Gastroesophageal sphincter (tissue), 4 donors: ENCODE measurements at regions not wholly inside any gene's neighbourhood (a gene's known extent, or its start where the extent isn't known, plus 50 kb on each side); places are given as distances from the start of the nearest gene placed in this dataset.

Source experiments
- ATAC-seq: fragments of 150-250 bp; one replicate; pipeline ENCODE4 v1.9.1; 2016; ENCODE audit warnings: mild to moderate bottlenecking, moderate library complexity
- H3K27ac ChIP-seq, 4 donors: fragments of 200-600 bp; sonication (generic) in 3 of 4; 1 replicate in 3 of 4; 2 replicates in 1 of 4; pipeline ENCODE4 v1.5.1; 2016 to 2019
- H3K27me3 ChIP-seq: fragments of 200-600 bp; sonication (generic); one replicate; pipeline ENCODE4 v1.5.1; 2019
- H3K36me3 ChIP-seq, 2 donors: fragments of 200-600 bp; sonication (generic); one replicate each; pipeline ENCODE4 v1.5.1; 2019; ENCODE audit warnings: control low read depth in 1 of 2
- H3K4me1 ChIP-seq, 3 donors: fragments of 200-600 bp; sonication (generic); 1 replicate in 2 of 3; 2 replicates in 1 of 3; pipeline ENCODE4 v1.5.1; 2016 to 2019; ENCODE audit warnings: control low read depth in 2 of 3
- H3K4me3 ChIP-seq, 2 donors: fragments of 200-600 bp; sonication (generic); one replicate each; pipeline ENCODE4 v1.5.1; 2019; ENCODE audit warnings: mild to moderate bottlenecking in 1 of 2, moderate library complexity in 1 of 2
- H3K9me3 ChIP-seq, 3 donors: fragments of 200-600 bp; sonication (generic); one replicate each; pipeline ENCODE4 v1.5.1; 2017 to 2019; ENCODE audit warnings: control low read depth in 2 of 3
- EP300 ChIP-seq: sonication (generic); formaldehyde crosslinking; IDR thresholded peaks from one replicate; pipeline ENCODE4 v1.6.1; 2017; ENCODE audit warnings: antibody characterized with exemption, mild to moderate bottlenecking
- POLR2A ChIP-seq, 2 donors: fragments of 450-650 bp; IDR thresholded peaks; one replicate each; pipeline ENCODE4 v1.6.1; 2017; ENCODE audit warnings: antibody characterized with exemption in 2 of 2, mild to moderate bottlenecking in 2 of 2, moderate library complexity in 1 of 2
- POLR2AphosphoS5 ChIP-seq: sonication (generic); formaldehyde crosslinking; IDR thresholded peaks from one replicate; pipeline ENCODE4 v1.6.1; 2017; ENCODE audit warnings: antibody characterized with exemption
- WGBS, 2 donors: methylation state at CpG; one replicate each; pipeline ENCODE4 v1.1.5; 2018; ENCODE audit warnings: low coverage in 1 of 2; 5-methylcytosine and 5-hydroxymethylcytosine counted together
- TF ChIP-seq, protein P1 (sequence below), 4 experiments: fragments of 200-600 bp in 2 of 4; fragments of 450-650 bp in 2 of 4; sonication (generic) in 1 of 4; IDR thresholded peaks; one replicate each; pipeline ENCODE4 v1.5.1; 2017 to 2019; ENCODE audit warnings: antibody characterized with exemption in 4 of 4, mild to moderate bottlenecking in 2 of 4, moderate library complexity in 2 of 4

DNA sequence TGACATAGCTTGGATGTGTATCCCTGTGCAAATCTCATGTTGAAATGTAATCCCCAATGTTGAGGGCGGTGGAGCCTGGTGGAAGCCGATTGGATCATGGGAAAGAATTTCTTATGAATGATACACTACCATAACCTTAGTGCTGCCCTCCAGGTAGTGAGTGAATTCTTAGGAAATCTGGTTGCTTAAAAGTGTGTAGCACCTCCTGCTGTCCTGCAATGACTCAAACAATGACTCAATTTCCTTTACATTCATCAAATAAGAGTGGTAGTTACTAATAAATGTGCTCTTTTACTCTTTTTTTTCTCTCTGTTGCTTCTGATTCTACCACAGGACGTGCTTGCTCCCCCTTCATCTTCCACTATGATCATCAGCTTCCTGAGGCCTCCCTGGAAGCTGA lies 1696.0 kb upstream of the CDH9 start:
- ATAC-seq = no peak
- Histone ChIP-seq H3K4me3 (no peak overlapping the region), H3K36me3 (no peaks in the 10 kb centered on the region), H3K4me1 (no peaks in the 10 kb centered on the region), H3K27me3 (no peaks in the 10 kb centered on the region), H3K27ac (no peak overlapping the region), H3K9me3 (no peaks in the 10 kb centered on the region)
- TF ChIP-seq POLR2A (IDR thresholded peaks at IDR 0.05) (no peak), POLR2AphosphoS5 (no peak), EP300 (no peak)
- TF ChIP-seq, protein P1, sequence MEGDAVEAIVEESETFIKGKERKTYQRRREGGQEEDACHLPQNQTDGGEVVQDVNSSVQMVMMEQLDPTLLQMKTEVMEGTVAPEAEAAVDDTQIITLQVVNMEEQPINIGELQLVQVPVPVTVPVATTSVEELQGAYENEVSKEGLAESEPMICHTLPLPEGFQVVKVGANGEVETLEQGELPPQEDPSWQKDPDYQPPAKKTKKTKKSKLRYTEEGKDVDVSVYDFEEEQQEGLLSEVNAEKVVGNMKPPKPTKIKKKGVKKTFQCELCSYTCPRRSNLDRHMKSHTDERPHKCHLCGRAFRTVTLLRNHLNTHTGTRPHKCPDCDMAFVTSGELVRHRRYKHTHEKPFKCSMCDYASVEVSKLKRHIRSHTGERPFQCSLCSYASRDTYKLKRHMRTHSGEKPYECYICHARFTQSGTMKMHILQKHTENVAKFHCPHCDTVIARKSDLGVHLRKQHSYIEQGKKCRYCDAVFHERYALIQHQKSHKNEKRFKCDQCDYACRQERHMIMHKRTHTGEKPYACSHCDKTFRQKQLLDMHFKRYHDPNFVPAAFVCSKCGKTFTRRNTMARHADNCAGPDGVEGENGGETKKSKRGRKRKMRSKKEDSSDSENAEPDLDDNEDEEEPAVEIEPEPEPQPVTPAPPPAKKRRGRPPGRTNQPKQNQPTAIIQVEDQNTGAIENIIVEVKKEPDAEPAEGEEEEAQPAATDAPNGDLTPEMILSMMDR (IDR thresholded peaks at IDR 0.05) = no peak
- WGBS, 2 donors = 71 to 74% methylated on average over 3 of the region's 3 CpGs

GRCh38 chr5:28729067-28729466 lies 1690.7 kb upstream of the CDH9 start:
- Histone ChIP-seq H3K9me3 (no peaks in the 10 kb centered on the region), H3K27ac (no peak overlapping the region), H3K4me3 (no peak overlapping the region), H3K27me3 (no peaks in the 10 kb centered on the region), H3K4me1 (no peaks in the 10 kb centered on the region), H3K36me3 (no peaks in the 10 kb centered on the region)
- ATAC-seq = no peak
- WGBS, 2 donors = 92 to 100% methylated on average over 1 of the region's 1 CpG
- TF ChIP-seq POLR2A (IDR thresholded peaks at IDR 0.05) (no peak), POLR2AphosphoS5 (no peak)

- WGBS, 2 donors = 95% methylated on average over 2 of the region's 2 CpGs
- Histone ChIP-seq H3K4me1 (no peaks in the 10 kb centered on the region), H3K4me3 (no peak overlapping the region), H3K9me3 (no peaks in the 10 kb centered on the region), H3K36me3 (no peaks in the 10 kb centered on the region), H3K27me3 (no peaks in the 10 kb centered on the region), H3K27ac (no peak overlapping the region)
- ATAC-seq = no peak
- no peak for TF ChIP-seq EP300
- TF ChIP-seq POLR2A (IDR thresholded peaks at IDR 0.05) = no peak
- TF ChIP-seq POLR2AphosphoS5 = no peak
- TF ChIP-seq, protein P1 (IDR thresholded peaks at IDR 0.05) = no peak
Observed at GRCh38 chr5:28726815-28727214, 1688.4 kb upstream of the CDH9 start.

- no peak for ATAC-seq
- Histone ChIP-seq H3K27me3 (no peaks in the 10 kb centered on the region), H3K4me3 (no peak overlapping the region), H3K27ac (no peak overlapping the region), H3K9me3 (no peaks in the 10 kb centered on the region), H3K4me1 (no peaks in the 10 kb centered on the region), H3K36me3 (no peaks in the 10 kb centered on the region)
- TF ChIP-seq EP300 (no peak), POLR2AphosphoS5 (no peak), POLR2A (IDR thresholded peaks at IDR 0.05) (no peak)
- WGBS, 2 donors = 68 to 95% methylated on average over 2 to 3 of the region's 3 CpGs
Observed at GRCh38 chr5:28725001-28725400, 1686.6 kb upstream of the CDH9 start.

DNA sequence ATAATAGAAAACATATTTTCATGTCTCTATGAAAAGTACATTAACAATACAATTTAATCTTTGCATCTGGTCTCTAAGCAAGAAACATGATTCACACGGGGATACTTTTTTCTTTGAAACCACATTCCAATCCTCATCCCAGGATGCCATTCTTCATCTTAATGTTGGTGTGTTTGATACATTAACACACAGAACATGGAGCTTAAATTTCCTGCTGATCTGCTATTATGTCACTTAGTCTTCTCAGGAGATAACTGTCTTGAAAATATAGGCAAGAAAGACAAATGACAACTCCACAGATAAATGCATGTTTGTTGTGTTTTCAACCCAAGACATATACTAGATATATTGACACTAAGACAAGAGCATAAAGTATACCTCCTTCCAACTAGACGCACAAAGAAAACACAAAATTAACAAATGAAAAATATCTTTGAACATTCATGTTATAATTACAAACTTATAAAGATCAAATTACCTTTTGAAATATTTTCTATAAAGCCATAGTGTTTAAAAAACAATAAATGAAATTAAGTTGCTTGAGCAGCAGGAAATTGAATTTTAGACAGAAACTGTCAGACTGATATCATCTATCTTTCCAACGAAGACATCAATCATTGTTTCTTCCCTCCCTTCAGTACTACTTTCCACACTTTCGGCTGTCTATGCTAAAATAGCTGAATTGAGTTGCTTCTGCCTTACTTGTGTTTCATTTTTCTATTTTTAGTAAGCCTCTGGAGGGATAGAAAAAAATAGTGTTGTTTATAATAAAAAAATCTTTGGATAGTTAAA lies 1676.7 kb upstream of the CDH9 start:
- Histone ChIP-seq H3K4me3 (no peak overlapping the region), H3K27ac (no peak overlapping the region), H3K9me3 (no peaks in the 10 kb centered on the region), H3K27me3 (no peaks in the 10 kb centered on the region), H3K4me1 (no peaks in the 10 kb centered on the region), H3K36me3 (no peaks in the 10 kb centered on the region)
- no peak for ATAC-seq
- TF ChIP-seq, protein P1 (IDR thresholded peaks at IDR 0.05) = no peak
- no peak for TF ChIP-seq POLR2AphosphoS5
- TF ChIP-seq EP300 = no peak
- no peak for TF ChIP-seq POLR2A (IDR thresholded peaks at IDR 0.05)
- WGBS, 2 donors = 35 to 57% methylated on average over 4 of the region's 4 CpGs

DNA sequence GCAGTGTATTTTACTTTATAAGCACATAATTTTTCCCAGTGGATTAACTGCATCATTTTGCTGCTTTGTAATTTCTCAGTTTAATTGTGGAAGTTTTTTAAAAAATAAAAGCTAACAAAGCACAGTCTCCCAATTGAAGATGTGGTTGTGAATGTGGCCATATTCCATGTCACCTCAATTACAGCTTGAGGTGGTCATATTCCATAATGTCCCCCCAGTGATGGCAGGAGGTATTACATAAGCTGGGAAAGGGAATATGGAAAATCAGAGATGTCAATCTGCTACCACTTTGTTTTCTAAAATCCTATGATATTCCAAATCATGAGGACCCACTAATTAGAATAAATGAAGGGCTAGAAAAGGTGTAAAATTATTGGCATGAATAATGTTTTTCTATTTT lies 1672.0 kb upstream of the CDH9 start:
- ATAC-seq = no peak
- H3K27ac ChIP-seq = no peak overlapping the region
- no peaks in the 10 kb centered on the region for H3K4me1 ChIP-seq
- H3K27me3 ChIP-seq = no peaks in the 10 kb centered on the region
- H3K4me3 ChIP-seq = no peak overlapping the region
- TF ChIP-seq, protein P1 (IDR thresholded peaks at IDR 0.05) = no peak
- no peak for TF ChIP-seq POLR2A (IDR thresholded peaks at IDR 0.05)
- TF ChIP-seq EP300 = no peak
- no peak for TF ChIP-seq POLR2AphosphoS5
- no peaks in the 10 kb centered on the region for H3K9me3 ChIP-seq
- no peaks in the 10 kb centered on the region for H3K36me3 ChIP-seq
